Keratinocyte (primary cell): ENCODE measurements at regions not wholly inside any gene's neighbourhood (a gene's known extent, or its start where the extent isn't known, plus 50 kb on each side); places are given as distances from the start of the nearest gene placed in this dataset.

Experiments used
- EZH2 ChIP-seq: IDR thresholded peaks from one replicate; pipeline ENCODE4 v1.6.1; 2012; ENCODE audit warnings: inconsistent platforms, mild to moderate bottlenecking, low read length, moderate library complexity
- TF ChIP-seq, protein P1 (sequence below), 3 experiments: IDR thresholded peaks in 1 of 3; conservative IDR thresholded peaks in 1 of 3; optimal IDR thresholded peaks in 1 of 3; 2 replicates in 2 of 3; 3 replicates in 1 of 3; pipeline versions ENCODE3 to v1.5.1; 2011; ENCODE audit warnings: low read length in 3 of 3, mild to moderate bottlenecking in 3 of 3, moderate library complexity in 2 of 3, control low read depth in 1 of 3, inconsistent platforms in 1 of 3; ENCODE audit not compliant: insufficient read depth in 2 of 3; ENCODE audit errors: extremely low read depth in 1 of 3

DNA sequence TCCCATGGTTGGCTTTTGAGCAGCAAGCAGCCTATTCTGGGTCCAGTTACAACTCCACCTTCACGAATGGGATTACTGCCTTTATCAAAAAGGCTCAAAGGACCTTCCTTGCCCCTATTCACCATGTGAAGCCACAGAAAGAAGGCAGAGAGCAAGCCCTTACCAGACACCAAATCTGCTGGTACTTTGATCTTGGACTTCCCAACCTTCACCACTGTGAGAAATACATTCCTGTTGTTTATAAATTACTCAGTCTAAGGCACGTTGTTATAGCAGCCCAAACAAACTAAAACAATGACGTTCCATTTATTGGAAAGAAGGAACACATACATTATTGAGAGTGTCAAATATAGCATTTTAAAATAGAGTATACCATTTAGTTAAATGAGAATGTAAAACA lies 1557.9 kb downstream of the PLA2G4A start:
- no peak for TF ChIP-seq EZH2
- TF ChIP-seq, protein P1, sequence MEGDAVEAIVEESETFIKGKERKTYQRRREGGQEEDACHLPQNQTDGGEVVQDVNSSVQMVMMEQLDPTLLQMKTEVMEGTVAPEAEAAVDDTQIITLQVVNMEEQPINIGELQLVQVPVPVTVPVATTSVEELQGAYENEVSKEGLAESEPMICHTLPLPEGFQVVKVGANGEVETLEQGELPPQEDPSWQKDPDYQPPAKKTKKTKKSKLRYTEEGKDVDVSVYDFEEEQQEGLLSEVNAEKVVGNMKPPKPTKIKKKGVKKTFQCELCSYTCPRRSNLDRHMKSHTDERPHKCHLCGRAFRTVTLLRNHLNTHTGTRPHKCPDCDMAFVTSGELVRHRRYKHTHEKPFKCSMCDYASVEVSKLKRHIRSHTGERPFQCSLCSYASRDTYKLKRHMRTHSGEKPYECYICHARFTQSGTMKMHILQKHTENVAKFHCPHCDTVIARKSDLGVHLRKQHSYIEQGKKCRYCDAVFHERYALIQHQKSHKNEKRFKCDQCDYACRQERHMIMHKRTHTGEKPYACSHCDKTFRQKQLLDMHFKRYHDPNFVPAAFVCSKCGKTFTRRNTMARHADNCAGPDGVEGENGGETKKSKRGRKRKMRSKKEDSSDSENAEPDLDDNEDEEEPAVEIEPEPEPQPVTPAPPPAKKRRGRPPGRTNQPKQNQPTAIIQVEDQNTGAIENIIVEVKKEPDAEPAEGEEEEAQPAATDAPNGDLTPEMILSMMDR (optimal IDR thresholded peaks at IDR 0.05 in 1 of 3, IDR thresholded peaks at IDR 0.05 in 1 of 3, conservative IDR thresholded peaks at IDR 0.05 in 1 of 3; ENCODE audit: extremely low read depth in 1 of 3, insufficient read depth in 2 of 3, low read length in 3 of 3) = no peak
